KBM-7 (cell line): ENCODE measurements at regions not wholly inside any gene's neighbourhood (a gene's known extent, or its start where the extent isn't known, plus 50 kb on each side); places are given as distances from the start of the nearest gene placed in this dataset.

Experiments
- DNase-seq: peaks from one replicate; pipeline ENCODE4 v3.0.0-alpha.2; 2015
- in situ Hi-C: fragments of 300-500 bp; cut with MboI; formaldehyde crosslinking; loops from 2 replicates; pipeline ENCODE4 v1.14.3; 2020; ENCODE audit warnings: low sequenced_read_pairs, low pct_unique_long_range_greater_than_20kb, mixed read lengths

GRCh38 chr2:8224347-8225190 is 457.3 kb upstream of the ID2 start:
- in situ Hi-C loops, result no loop called here
- DNase-seq, result no peak

GRCh38 chr2:8225266-8225665 is 456.6 kb upstream of the ID2 start:
- DNase-seq, result no peak
- in situ Hi-C loops, result no loop called here

- in situ Hi-C loops, result no loop called here
Measured at GRCh38 chr2:8225798-8226197, 456.1 kb upstream of the ID2 start.

GRCh38 chr2:8229546-8229986 is 452.3 kb upstream of the ID2 start:
- DNase-seq, result peak; percentile 80
- in situ Hi-C loops, result no loop called here

More at GRCh38 chr2:8225798-8226197, 456.1 kb upstream of the ID2 start:
- no peak for DNase-seq

GRCh38 chr2:8230466-8230865 is 451.4 kb upstream of the ID2 start:
- in situ Hi-C loops, result no loop called here
- DNase-seq, result no peak

GRCh38 chr2:8231902-8232301 is 450.0 kb upstream of the ID2 start:
- DNase-seq, result no peak
- in situ Hi-C loops, result no loop called here

- in situ Hi-C loops, result no loop called here
- DNase-seq, result no peak
Measured at GRCh38 chr2:8232871-8233270, 449.0 kb upstream of the ID2 start.

- in situ Hi-C loops, result no loop called here
Measured at GRCh38 chr2:8234253-8234652, 447.6 kb upstream of the ID2 start.

GRCh38 chr2:8234757-8235374 is 447.0 kb upstream of the ID2 start:
- DNase-seq, result no peak
- in situ Hi-C loops, result no loop called here

More at GRCh38 chr2:8234253-8234652, 447.6 kb upstream of the ID2 start:
- DNase-seq, result no peak

GRCh38 chr2:8235419-8235818 is 446.4 kb upstream of the ID2 start:
- no peak for DNase-seq
- in situ Hi-C loops, result no loop called here

- in situ Hi-C loops, result no loop called here
- DNase-seq, result no peak
Measured at GRCh38 chr2:8236391-8236790, 445.5 kb upstream of the ID2 start.

GRCh38 chr2:8238521-8239230 is 443.2 kb upstream of the ID2 start:
- no peak for DNase-seq
- in situ Hi-C loops, result no loop called here

- in situ Hi-C loops, result no loop called here
- no peak for DNase-seq
Measured at GRCh38 chr2:8239531-8240088, 442.2 kb upstream of the ID2 start.

GRCh38 chr2:8241317-8241716 is 440.5 kb upstream of the ID2 start:
- DNase-seq, result no peak
- in situ Hi-C loops, result no loop called here

- DNase-seq, result no peak
- in situ Hi-C loops, result no loop called here
Measured at GRCh38 chr2:8242739-8243138, 439.1 kb upstream of the ID2 start.

GRCh38 chr2:8243748-8244400 is 438.0 kb upstream of the ID2 start:
- DNase-seq, result no peak
- in situ Hi-C loops, result no loop called here

GRCh38 chr2:8244639-8245038 is 437.2 kb upstream of the ID2 start:
- DNase-seq, result peak; percentile 89
- in situ Hi-C loops, result no loop called here

GRCh38 chr2:8246137-8246536 is 435.7 kb upstream of the ID2 start:
- in situ Hi-C loops, result no loop called here
- no peak for DNase-seq

- in situ Hi-C loops, result no loop called here
- no peak for DNase-seq
Measured at GRCh38 chr2:8247905-8248622, 433.8 kb upstream of the ID2 start.
